ENCODE measurements at regions not wholly inside any gene's neighbourhood (a gene's known extent, or its start where the extent isn't known, plus 50 kb on each side); places are given as distances from the start of the nearest gene placed in this dataset.

DNA sequence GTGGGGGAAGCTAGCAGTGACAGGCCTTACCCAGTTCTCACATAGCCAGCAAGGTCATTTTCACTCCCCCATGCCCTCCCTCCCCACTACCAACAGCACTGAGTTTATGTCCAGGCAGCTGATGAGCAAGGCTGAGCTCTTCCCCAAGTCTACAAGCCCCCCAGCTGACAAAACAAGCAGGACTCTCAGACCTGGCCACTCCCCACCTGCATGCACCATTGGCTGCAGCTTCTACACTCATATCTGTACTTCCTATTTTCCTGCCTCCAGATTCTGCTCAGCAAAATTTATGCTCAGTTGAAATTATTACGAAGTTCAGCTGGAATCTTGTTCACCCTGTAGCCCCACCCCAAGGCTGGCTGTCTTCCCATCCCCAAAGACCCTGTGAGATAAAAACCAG, 339.3 kb downstream of the ARL6IP6 start:
- Mint-ChIP-seq H3K9me3 (no peaks in the 10 kb centered on the region), H3K27ac (no peak overlapping the region), H3K27me3 (ENCODE audit: insufficient read depth) (no peaks in the 10 kb centered on the region), H3K36me3 (ENCODE audit: low read depth) (no peaks in the 10 kb centered on the region), H3K4me3 (no peak overlapping the region), H3K4me1 (ENCODE audit: low read depth) (no peaks in the 10 kb centered on the region)
- no peak for DNase-seq (ENCODE audit: low spot score)
- intact Hi-C loops (cut with micrococcal nuclease) = no loop called here

DNA sequence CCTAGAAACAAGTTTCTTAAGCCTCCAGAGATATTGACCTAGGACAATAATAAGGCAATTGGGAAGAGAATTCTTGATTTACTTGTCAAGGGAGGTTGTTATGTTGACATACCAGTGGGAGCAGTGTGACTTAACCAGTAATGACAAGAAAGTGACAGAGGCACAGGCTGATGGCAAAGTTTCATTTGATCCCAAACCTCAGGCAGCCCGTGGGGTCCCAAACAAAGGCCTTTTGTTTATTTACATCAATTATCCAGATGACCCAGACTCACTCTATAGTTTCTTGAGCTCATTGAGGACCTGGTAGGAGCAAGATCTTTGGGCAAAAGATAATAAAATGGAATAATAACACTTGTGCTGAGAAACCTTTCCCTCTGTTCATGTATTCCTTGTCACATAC, 336.8 kb downstream of the ARL6IP6 start:
- H3K9me3 Mint-ChIP-seq = no peaks in the 10 kb centered on the region

GRCh38 chr2:153052807-153053559, 334.6 kb downstream of the ARL6IP6 start:
- no peak overlapping the region for H3K27ac Mint-ChIP-seq
- intact Hi-C loops (cut with micrococcal nuclease) = no loop called here
- no peaks in the 10 kb centered on the region for H3K9me3 Mint-ChIP-seq
- H3K4me1 Mint-ChIP-seq (ENCODE audit: low read depth) = no peaks in the 10 kb centered on the region
- H3K27me3 Mint-ChIP-seq (ENCODE audit: insufficient read depth) = no peaks in the 10 kb centered on the region
- no peak overlapping the region for H3K4me3 Mint-ChIP-seq
- no peak for DNase-seq (ENCODE audit: low spot score)
- H3K36me3 Mint-ChIP-seq (ENCODE audit: low read depth) = no peaks in the 10 kb centered on the region

More for the DNA sequence above, 336.8 kb downstream of the ARL6IP6 start:
- Mint-ChIP-seq H3K4me1 (ENCODE audit: low read depth) (no peaks in the 10 kb centered on the region), H3K4me3 (no peak overlapping the region), H3K27me3 (ENCODE audit: insufficient read depth) (no peaks in the 10 kb centered on the region), H3K36me3 (ENCODE audit: low read depth) (no peaks in the 10 kb centered on the region), H3K27ac (no peak overlapping the region)
- DNase-seq (ENCODE audit: low spot score) = no peak
- intact Hi-C loops (cut with micrococcal nuclease) = no loop called here

- Mint-ChIP-seq H3K27ac (no peak overlapping the region), H3K4me1 (ENCODE audit: low read depth) (no peaks in the 10 kb centered on the region), H3K9me3 (no peaks in the 10 kb centered on the region), H3K27me3 (ENCODE audit: insufficient read depth) (no peaks in the 10 kb centered on the region), H3K36me3 (ENCODE audit: low read depth) (no peaks in the 10 kb centered on the region), H3K4me3 (no peak overlapping the region)
- intact Hi-C loops (cut with micrococcal nuclease) = no loop called here
- no peak for DNase-seq (ENCODE audit: low spot score)
Measured at GRCh38 chr2:153047220-153047619, 328.8 kb downstream of the ARL6IP6 start.

DNA sequence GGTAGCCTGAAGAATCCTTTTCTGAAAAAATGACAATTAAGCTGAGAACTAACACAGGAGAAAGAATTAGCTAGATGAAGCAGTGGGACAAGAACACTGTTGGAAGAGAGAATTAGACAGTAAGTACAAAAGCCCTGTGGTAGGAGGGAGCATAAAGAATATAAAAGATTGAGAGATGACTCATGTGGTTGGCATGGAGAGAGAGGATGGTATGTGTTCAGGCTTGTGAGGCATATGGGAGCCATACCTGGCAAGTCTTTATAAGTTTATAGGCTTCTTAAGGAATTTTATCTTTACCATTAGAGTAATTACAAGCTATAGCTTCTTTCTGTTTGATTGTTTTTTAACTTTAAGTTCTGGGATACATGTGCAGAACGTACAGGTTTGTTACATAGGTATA, 325.0 kb downstream of the ARL6IP6 start:
- Mint-ChIP-seq H3K27me3 (ENCODE audit: insufficient read depth) (no peaks in the 10 kb centered on the region), H3K4me1 (ENCODE audit: low read depth) (no peaks in the 10 kb centered on the region), H3K9me3 (no peaks in the 10 kb centered on the region), H3K36me3 (ENCODE audit: low read depth) (no peaks in the 10 kb centered on the region), H3K27ac (no peak overlapping the region), H3K4me3 (no peak overlapping the region)
- DNase-seq (ENCODE audit: low spot score) = no peak
- intact Hi-C loops (cut with micrococcal nuclease) = no loop called here

GRCh38 chr2:153028626-153029025, 310.2 kb downstream of the ARL6IP6 start:
- no peak for DNase-seq (ENCODE audit: low spot score)
- Mint-ChIP-seq H3K36me3 (ENCODE audit: low read depth) (no peaks in the 10 kb centered on the region), H3K27me3 (ENCODE audit: insufficient read depth) (no peaks in the 10 kb centered on the region), H3K27ac (no peak overlapping the region), H3K9me3 (no peaks in the 10 kb centered on the region), H3K4me3 (no peak overlapping the region), H3K4me1 (ENCODE audit: low read depth) (no peaks in the 10 kb centered on the region)
- intact Hi-C loops (cut with micrococcal nuclease) = no loop called here

GRCh38 chr2:153027533-153027932, 309.1 kb downstream of the ARL6IP6 start:
- no peaks in the 10 kb centered on the region for H3K9me3 Mint-ChIP-seq
- intact Hi-C loops (cut with micrococcal nuclease) = no loop called here
- H3K4me3 Mint-ChIP-seq = no peak overlapping the region
- H3K36me3 Mint-ChIP-seq (ENCODE audit: low read depth) = no peaks in the 10 kb centered on the region
- H3K27me3 Mint-ChIP-seq (ENCODE audit: insufficient read depth) = no peaks in the 10 kb centered on the region
- no peak for DNase-seq (ENCODE audit: low spot score)
- H3K4me1 Mint-ChIP-seq (ENCODE audit: low read depth) = no peaks in the 10 kb centered on the region
- no peak overlapping the region for H3K27ac Mint-ChIP-seq

DNA sequence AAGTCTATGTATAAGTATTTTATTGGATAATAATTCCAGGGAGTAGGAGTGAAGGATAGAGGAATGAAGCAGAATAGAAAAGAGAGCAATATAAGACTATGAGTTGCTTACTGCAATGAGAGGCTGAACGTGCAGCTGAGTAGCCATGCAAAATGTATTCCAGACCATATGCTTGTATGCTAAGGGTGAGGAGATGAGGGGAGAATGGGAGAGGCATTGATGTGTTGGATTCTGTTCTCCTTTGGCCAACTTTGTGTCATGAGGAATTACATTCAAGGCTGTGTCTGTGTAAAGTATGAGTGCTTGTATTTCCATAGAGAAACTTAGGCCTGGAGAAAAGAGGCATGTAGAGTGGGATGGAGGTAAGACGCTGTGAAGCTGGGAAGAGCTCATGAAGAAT, 301.8 kb downstream of the ARL6IP6 start:
- no peaks in the 10 kb centered on the region for H3K4me1 Mint-ChIP-seq (ENCODE audit: low read depth)
- no peak for DNase-seq (ENCODE audit: low spot score)
- intact Hi-C loops (cut with micrococcal nuclease) = no loop called here
- no peak overlapping the region for H3K4me3 Mint-ChIP-seq
- no peak overlapping the region for H3K27ac Mint-ChIP-seq
- no peaks in the 10 kb centered on the region for H3K27me3 Mint-ChIP-seq (ENCODE audit: insufficient read depth)
- peaks cover 13% of the 10 kb centered on the region for H3K9me3 Mint-ChIP-seq
- no peaks in the 10 kb centered on the region for H3K36me3 Mint-ChIP-seq (ENCODE audit: low read depth)

GRCh38 chr2:153005071-153005730, 286.8 kb downstream of the ARL6IP6 start:
- Mint-ChIP-seq H3K4me1 (ENCODE audit: low read depth) (no peaks in the 10 kb centered on the region), H3K27me3 (ENCODE audit: insufficient read depth) (no peaks in the 10 kb centered on the region), H3K9me3 (no peaks in the 10 kb centered on the region), H3K4me3 (no peak overlapping the region), H3K27ac (no peak overlapping the region), H3K36me3 (ENCODE audit: low read depth) (no peaks in the 10 kb centered on the region)
- DNase-seq (ENCODE audit: low spot score) = no peak
- intact Hi-C loops (cut with micrococcal nuclease) = no loop called here

GRCh38 chr2:153004627-153005026, 286.2 kb downstream of the ARL6IP6 start:
- Mint-ChIP-seq H3K9me3 (no peaks in the 10 kb centered on the region), H3K27me3 (ENCODE audit: insufficient read depth) (no peaks in the 10 kb centered on the region), H3K27ac (no peak overlapping the region), H3K4me3 (no peak overlapping the region), H3K36me3 (ENCODE audit: low read depth) (no peaks in the 10 kb centered on the region), H3K4me1 (ENCODE audit: low read depth) (no peaks in the 10 kb centered on the region)
- intact Hi-C loops (cut with micrococcal nuclease) = no loop called here
- DNase-seq (ENCODE audit: low spot score) = no peak

DNA sequence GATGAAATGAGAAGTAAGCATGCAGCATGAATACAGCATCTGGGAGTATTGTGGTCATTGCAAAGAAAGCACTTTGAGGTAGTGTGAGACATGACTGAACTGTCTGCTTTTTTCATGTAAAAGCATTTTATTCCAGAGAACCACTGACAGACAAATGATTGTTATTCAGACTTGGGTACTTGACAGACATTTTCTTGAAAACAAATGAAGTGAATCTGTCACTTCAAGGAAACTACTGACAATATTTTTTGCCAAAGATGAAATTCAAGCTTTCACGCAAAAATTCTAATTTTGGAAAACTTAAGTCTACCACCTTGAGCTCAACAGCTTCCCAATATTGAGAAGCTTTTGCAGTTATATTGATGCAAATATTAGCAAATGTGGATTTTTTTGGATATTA, 255.7 kb downstream of the ARL6IP6 start:
- DNase-seq (ENCODE audit: low spot score) = no peak
- Mint-ChIP-seq H3K27ac (no peak overlapping the region), H3K9me3 (peaks cover 4% of the 10 kb centered on the region), H3K27me3 (ENCODE audit: insufficient read depth) (no peaks in the 10 kb centered on the region), H3K4me3 (no peak overlapping the region), H3K4me1 (ENCODE audit: low read depth) (no peaks in the 10 kb centered on the region), H3K36me3 (ENCODE audit: low read depth) (no peaks in the 10 kb centered on the region)
- intact Hi-C loops (cut with micrococcal nuclease) = no loop called here

DNA sequence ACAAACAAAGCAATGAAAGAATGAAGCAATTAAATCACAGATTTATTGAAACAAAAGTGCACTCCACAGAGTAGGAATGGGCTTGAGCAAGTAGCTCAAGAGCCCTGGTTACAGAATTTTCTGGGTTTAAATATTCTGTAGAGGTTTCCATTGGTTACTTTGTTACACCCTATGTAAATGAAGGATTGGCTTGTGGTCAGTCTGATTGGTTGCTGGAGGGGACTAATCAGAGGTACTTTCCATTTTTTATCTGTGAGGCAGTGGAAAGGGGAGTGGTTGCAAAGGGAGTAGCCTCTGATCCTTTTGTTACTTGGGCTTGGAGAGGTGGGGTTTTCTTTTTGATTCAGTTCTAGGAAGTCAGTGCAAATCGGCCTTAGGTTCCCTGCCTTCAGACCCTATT, 253.3 kb downstream of the ARL6IP6 start:
- Mint-ChIP-seq H3K27ac (no peak overlapping the region), H3K4me3 (no peak overlapping the region), H3K4me1 (ENCODE audit: low read depth) (no peaks in the 10 kb centered on the region)

DNA sequence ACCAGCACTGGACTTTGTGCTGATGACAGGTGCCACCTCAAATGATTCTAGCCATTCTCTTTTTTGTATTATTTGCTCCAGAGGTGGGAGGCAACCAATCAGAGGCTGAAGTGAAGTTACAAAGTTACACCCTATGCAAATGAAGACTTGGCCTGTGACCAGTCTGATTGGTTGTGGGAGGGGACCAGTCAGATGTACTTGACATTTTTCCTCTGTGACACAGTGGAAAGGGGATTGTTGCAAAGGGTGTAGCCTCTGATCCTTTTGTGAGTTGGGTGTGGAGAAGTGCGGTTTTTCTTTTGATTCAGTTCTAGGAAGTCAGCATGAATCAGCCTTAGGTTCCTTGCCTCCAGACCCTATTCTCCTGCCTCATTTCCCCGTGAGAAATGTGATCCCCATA, 244.0 kb downstream of the ARL6IP6 start:
- Mint-ChIP-seq H3K27ac (no peak overlapping the region), H3K4me1 (ENCODE audit: low read depth) (no peaks in the 10 kb centered on the region)
- intact Hi-C loops (cut with micrococcal nuclease) = no loop called here

More for the DNA sequence above, 253.3 kb downstream of the ARL6IP6 start:
- Mint-ChIP-seq H3K36me3 (ENCODE audit: low read depth) (no peaks in the 10 kb centered on the region), H3K9me3 (peaks cover 9% of the 10 kb centered on the region), H3K27me3 (ENCODE audit: insufficient read depth) (no peaks in the 10 kb centered on the region)
- DNase-seq (ENCODE audit: low spot score) = no peak
- intact Hi-C loops (cut with micrococcal nuclease) = no loop called here

More for the DNA sequence above, 244.0 kb downstream of the ARL6IP6 start:
- DNase-seq (ENCODE audit: low spot score) = no peak
- no peaks in the 10 kb centered on the region for H3K36me3 Mint-ChIP-seq (ENCODE audit: low read depth)
- H3K9me3 Mint-ChIP-seq = no peaks in the 10 kb centered on the region
- H3K4me3 Mint-ChIP-seq = no peak overlapping the region
- H3K27me3 Mint-ChIP-seq (ENCODE audit: insufficient read depth) = no peaks in the 10 kb centered on the region
